CD1c-positive myeloid dendritic cell (primary cell): ENCODE measurements at regions not wholly inside any gene's neighbourhood (a gene's known extent, or its start where the extent isn't known, plus 50 kb on each side); places are given as distances from the start of the nearest gene placed in this dataset.
"Not testable (repeated sequence)": the region's sequence is repeated elsewhere in the genome, so short reads cannot be mapped to it uniquely, and the experiment has no call there.

Source experiments
- DNase-seq: peaks from one replicate; pipeline ENCODE4 v3.0.0-alpha.2; 2016; ENCODE audit errors: extremely low spot score

DNA sequence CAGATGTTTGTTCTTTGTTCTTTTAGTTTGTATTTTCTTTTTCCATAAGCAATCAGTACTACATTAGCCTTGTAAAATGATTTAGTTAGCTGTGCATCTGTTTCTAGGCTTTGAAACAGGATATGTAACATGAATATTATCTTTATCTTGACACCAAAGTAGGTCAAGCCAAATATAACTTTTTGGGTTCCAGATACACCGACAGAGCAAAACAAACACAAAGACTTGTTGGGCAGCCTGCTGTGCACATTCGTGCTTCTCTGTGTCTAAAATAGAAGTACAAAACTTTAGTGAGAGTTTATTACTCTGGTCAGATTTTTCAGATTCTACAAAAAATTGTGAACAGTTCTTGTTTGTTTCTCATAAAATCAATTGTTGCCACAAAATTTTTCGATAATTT is 1059.3 kb upstream of the GYPC start:
- DNase-seq = no peak

DNA sequence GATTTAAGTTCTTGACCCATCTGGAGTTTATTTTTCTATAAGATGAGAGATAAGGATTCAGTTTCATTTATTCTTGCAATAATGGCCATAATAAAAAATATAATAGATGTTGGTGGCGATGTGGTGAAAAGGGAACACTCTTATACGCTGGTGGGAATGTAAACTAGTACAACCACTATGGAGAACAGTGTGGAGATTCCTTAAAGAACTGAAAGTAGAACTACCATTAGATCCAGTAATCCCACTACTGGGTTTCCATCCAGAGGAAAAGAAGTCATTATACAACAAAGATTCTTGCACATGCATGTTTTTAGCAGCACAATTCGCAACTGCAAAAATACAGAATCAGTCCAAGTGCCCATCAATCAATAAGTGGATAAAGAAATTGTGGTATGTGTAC is 1040.5 kb upstream of the GYPC start:
- no peak for DNase-seq

DNA sequence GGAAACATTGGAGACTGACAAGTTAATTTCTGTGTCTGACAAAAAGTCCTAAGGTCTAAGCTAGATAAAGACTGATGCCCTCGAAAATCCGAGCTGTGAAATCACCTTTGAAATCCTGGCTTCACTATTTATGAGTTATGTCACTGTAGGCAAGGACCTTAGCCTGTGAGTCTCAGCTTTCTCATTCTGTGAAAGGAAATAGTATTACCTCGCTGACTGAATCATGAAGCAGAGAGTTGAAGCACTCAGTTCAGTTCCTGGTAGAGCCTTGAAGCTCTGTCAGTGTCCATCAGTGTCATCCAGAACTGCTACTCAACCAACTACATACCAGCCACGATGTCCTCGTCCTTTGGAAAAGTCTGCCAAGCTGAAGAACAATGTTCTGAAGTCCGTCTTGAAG is 1025.6 kb upstream of the GYPC start:
- DNase-seq = no peak

DNA sequence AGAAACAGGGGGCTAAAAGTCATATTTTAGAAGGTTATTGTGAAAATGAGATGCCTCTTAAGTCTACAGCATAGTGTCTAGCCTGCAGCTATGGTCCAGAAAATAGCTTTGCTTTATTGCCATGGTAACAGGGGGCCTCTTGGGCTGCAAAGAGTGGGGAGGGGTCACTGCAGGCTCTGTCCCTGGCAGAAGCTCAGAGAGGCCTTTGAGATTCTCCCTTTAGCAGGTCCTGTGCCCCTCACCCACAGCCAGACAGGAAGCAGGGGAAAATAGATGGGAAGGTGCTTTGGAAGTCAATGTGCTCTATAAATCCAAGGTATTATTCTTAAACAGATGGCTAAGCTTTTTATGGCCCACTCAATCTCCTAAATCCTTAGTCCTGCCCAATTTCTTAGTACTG is 1021.3 kb upstream of the GYPC start:
- no peak for DNase-seq

DNA sequence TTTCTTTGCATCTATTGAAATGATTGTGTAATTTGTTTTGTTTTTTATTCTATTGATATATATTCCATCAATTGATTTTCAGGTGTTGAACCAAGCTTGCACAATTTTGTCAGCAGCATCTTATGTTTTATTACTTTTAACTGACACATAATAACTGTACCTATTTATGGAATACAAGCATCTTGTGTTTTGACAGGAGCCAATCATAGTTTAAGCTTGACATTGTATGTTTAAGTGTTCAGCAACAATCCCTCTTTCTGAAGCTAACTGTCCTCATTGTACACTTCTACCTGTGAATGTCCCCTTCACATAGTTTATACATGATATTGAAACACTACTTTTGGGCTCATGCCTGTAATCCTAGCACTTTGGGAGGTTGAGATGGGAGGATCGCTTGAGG is 1017.6 kb upstream of the GYPC start:
- DNase-seq = no peak

DNA sequence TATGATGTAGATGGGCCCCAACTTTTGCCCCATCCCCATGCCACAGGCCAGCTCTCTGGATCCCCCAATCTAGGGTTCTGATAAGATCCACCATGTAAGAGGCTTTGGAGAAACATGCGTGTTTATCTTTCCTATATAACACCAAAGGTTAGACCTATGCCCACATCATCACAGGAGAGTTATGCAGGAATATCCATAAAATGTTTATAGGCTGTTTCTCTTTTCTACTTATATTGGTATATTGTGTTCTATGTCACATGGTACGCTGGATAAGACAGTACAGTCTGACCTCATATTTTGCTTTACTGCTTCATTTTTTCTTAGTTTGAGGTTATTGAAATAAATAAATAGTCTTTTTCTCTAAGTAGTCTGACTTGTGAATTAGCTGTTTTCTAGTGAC is 1013.9 kb upstream of the GYPC start:
- no peak for DNase-seq

DNA sequence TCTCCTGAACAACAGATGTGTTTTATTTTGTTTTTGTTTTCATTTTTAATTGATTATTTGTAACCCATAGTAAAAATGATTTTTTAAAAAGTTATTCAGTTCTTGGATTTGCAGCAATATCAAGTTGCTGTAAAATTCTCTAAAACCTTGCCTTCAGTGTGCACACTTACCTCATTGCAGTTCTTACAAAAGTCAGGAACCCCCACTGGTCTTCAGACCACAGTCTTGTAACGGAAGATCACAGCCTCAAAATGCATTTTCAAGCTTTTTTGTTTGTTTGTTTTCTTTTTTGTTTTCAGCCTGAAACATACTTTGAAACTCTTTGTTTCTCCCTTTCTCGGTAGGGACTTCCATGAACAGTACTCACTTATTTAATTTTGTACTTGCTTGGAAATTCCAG is 1012.8 kb upstream of the GYPC start:
- DNase-seq = no peak

DNA sequence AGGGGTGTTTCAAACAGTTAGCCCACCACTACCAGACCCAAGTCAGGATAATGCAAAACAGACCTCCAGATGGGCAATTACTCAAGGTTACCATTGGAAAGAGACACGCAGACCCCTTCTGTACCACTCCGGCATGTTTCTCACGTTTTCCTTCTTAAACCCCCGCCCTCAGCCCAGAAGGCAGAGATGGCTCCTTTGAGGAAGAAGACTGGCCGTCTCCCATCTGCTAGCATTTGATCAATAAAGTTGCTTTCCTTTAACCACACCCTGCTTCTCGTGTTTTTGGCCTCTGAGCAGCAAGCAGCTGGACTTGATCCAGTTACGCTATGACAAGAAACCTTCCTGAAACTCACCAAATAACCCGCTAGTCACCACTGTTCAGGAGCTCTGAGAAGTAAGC is 1012.4 kb upstream of the GYPC start:
- DNase-seq = no peak

DNA sequence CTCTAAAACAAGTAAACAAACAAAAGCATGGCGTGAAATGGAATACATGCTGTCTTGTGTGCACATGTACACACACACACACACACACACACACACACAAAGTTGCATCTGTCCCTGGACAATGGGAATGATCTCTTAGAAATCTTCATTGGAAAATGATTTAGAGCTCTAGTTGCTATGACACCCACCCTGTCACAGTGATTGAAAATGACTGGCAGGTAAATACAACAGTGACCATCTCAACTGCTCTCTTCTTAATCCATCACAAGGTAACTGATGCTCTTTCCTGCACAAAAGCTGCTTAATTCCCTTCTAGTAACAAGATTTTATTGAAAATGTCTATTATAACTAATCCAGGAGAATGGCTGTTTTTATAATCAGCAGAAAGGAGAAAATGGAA is 1011.7 kb upstream of the GYPC start:
- no peak for DNase-seq

DNA sequence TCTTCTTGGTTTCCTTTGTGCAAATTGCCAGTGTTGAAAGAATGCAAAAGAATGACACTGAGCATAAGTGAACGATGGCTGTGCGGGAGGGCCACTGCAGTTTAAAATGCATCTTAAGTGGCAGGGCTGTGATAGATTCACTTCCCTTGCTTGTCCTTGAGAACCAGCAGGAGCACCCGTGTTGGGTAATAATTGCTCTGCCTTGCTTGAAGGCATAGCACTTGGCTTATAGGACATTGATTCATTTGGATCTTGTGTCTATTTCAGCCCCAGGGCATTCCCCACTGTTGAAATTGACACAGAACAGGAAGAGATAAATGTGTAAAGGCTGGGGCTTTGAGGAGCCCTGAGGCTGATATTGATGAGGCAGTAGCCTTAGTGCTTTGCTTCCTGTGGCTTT is 1003.7 kb upstream of the GYPC start:
- DNase-seq = no peak

DNA sequence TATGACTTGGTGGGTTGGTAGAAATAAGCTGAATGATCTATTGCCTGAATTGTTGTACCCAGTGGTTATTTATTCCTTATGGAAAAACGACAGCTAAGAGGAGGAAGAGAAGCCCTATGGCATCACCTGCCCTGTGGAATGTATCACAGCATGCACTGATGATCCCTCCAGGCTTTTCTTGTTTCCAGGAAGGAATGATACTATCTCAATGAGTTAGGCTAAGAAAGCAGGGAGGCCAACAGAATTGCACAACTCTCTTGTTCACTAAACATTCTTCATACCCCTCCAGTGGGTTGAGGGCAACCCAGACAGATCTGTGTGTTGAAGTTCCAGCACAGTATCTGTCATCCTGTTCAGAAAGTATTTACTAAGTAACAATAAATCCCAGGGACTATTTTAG is 1001.7 kb upstream of the GYPC start:
- no peak for DNase-seq

DNA sequence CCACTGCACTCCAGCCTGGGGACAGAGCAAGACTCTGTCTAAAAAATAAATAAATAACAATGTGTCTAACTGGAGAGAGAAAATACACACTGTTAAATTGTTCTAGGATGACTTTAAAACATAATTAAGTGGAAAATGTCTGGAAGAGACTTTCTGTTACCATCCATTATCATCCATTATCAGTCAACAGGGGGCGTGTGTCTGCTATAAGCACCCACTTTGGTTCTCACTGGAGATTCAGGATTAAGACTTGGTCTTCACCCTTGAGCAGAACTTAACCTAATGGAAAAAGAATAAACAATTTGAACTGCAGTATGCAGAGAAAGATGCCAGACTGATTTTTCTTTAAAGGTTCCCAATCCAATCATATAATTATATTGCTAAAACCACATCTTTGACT is 999.8 kb upstream of the GYPC start:
- no peak for DNase-seq

DNA sequence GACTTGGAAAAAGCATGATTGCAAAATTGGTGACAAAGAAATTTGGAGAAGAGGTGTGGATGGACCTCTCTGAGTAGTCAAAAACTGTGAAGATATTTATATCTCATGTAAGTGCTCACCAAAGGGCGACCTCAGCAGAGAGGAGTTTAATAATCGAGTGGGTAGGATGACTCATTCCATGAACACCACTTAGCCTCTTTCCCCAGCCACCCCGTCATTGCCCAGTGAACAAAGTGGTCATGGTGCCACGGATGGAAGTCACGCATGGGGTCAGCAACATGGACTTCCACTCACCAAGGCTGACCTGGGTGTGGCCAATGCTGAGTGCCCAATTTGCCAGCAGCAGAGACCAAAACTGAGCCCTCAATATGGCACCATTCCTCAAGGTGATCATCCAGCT is 997.4 kb upstream of the GYPC start:
- DNase-seq = no peak

DNA sequence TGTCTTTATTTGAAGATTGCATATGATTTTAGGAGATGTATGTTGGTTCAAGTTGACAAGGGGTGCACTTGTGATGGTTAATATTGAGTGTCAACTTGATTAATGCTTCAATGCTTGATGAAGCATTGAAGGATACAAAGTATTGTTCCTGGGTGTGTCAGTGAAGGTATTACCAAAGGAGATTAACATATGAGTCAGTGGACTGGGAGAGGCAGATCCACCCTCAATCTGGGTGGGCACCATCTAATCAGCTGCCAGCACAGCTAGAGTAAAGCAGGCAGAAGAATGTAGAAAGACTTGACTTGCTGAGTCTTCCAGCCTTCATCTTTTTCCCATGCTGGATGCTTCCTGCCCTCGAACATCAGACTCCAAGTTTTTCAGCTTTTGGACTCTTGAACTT is 995.6 kb upstream of the GYPC start:
- not testable (repeated sequence) for DNase-seq

DNA sequence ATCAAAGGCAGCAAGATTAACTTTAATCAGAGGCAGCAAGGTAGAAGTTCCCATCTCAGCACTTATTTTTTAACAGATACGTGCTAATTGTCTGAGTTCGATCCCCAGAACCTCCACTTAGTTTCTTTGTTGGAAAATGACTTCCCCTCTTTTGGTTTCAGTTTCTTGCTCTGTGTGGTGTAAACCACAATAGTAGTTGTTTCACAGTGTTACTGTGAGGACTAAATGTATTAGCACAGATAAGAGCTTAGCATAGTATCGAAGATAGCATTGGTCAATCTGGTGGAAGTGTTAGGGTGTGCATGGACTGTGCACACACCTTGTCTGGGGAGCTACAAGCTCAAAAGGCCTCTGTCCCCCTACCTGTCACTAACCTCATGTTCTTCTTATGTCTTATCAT is 988.3 kb upstream of the GYPC start:
- no peak for DNase-seq

DNA sequence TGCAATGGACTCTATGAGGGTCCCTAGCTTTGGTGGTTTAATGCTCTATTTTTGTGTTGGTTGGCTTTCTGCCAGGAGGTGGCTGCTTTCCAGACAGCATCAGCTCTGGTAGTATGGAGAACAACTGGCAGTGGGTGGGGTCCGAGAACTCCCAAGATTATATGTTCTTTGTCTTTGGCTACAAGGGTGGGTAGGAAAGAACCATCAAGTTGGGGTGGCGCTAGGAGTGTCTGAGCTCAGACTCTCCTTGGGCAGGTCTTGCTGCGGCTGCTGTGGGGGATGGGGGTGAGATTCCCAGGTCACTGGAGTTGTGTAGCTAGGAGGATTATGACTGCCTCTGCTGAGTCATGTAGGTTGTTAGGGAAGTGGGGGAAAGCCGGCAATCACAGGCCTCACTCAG is 976.1 kb upstream of the GYPC start:
- no peak for DNase-seq

DNA sequence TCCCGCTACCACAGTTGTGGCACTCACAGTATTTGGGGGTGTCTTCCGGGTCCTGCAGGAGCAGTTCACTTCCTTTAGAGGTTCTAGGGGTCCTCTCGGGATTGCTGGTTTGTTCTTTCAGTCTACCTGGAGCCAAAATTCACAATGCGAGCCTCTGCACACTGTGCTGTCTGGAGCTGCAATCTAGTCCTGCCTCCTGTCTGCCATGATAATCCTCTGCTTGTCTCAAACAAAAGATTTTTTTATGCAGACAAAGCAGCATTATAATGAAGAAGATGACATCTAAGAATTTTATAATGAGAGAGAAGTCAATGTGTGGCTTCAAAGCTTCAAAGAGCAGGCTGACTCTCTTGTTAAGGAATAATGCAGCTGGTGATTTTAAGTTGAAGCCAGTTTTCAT is 975.1 kb upstream of the GYPC start:
- no peak for DNase-seq

DNA sequence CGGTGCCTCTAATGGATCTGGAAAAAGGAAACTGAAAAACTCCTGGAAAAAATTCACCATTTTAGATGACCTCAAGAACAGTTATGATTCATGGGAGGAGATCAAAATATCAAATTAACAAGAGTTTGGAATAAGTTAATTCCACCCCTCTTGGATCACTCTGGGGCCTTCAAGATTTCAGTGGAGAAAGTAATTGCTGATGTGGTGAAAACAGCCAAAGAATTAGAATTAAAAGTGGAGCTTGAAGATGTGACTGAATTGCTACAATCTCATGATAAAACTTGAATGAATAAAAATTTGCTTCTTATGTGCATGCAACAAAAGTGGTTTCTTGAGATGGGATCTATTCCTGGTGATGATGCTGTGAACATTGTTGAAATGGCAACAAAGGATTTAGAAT is 974.4 kb upstream of the GYPC start:
- no peak for DNase-seq

DNA sequence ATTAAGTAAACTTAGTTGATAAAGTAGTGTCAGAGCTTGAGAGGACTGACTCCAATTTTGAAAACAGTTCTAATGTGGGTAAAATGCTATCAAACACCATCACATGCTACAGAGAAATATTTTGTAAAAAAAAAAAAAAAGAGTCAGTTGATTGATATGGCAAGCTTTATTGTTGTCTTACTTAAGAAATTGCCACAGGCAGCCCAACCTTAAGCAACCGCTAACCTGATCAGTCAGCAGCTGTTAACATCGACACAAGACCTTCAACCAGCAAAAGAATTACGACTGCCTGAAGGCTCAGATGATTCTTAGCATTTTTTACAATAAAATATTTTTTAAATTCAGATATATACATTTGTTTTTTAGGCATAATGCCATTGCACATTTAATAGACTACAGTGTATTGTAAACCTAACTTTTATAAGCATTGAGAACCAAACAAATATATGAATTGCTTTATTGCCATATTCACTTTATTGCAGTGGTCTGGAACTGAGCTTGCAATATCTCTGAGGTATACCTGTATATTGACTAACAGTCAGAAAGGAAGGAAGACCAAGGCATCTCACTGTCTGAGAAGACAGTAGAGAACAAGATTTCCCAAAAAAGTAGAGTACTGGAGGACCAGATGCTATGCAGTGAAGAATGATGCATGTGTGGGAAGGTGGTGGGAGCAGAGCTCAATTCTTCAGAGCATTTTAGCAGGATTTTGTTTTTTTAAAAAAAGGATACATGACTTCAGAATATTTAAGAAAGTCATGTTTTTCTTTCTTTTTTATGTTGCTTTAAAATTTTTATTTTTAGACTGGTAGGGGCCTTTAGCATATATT is 973.8 kb upstream of the GYPC start:
- DNase-seq = no peak

DNA sequence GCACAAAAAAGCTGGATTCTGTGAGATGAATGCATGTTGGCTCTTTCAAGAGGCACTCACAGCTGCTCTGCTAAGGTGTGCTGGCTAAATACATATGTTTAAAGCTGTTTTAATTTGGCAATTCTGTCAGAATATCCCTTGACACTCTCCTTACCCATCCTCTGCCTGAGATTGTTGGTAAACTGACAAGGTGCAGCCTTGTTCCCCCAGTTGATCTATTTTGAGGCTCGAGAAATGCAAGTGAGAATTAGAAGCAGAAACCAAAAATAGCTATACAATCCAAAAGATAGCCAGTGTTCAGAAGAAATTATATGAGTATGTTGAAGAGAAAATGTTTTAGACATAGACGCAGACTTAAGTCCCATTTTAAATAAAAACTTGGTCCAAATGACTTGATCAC is 971.7 kb upstream of the GYPC start:
- DNase-seq = no peak

DNA sequence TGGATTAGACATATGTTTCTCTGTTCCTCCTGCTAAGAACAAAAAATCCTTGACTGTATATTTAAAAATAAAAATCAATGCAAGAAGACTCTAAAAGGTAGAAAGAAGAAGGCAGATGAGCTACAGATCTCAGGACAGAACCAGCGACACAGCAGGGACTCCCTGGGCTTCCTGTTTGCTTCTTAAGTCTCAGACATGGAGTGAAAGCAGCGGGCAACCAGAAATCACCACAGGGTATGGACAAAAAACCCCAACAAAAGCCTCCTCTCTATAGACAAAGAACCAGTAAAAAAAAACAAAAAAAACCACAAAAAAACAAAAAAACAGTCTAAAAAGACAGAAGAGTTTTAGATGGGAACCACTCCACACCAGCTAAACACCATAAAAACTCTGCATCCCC is 971.0 kb upstream of the GYPC start:
- DNase-seq = no peak

DNA sequence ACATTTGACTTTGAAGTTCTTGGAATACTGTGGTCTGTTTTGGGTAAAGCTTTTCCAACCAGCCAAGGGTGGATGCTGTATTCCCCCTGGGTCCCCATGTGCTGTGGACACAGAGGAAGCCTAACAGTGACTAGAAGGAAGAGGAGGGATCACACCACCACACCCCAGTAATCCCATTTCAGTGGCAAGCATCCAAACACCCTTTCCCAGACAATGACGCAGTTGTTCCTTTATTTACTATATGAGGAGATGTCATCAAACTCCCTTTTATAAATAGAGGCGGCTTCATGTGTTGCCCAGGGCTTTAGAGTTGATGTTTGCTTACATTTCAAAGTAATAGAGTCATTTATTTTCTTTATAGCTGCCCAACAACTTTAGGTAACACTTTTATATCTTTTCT is 959.4 kb upstream of the GYPC start:
- no peak for DNase-seq

DNA sequence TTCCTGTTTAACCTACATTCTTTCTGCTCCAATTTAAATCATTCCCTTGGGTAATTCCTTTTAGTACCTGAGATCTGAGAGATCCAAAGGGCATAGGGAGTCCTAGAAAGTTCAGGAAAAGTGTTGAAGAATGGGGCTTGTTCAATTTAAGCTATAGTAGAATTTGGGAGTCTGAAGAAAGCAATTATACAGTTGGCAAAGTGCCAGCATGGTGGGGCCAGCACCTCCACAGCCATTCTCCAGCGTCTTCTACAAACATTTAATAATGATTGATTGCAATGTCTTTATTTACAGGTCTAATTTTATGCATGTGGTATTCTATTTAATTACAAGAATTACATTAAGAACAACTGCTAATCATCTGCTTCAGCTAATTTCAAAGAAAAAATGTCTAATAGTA is 957.7 kb upstream of the GYPC start:
- no peak for DNase-seq

DNA sequence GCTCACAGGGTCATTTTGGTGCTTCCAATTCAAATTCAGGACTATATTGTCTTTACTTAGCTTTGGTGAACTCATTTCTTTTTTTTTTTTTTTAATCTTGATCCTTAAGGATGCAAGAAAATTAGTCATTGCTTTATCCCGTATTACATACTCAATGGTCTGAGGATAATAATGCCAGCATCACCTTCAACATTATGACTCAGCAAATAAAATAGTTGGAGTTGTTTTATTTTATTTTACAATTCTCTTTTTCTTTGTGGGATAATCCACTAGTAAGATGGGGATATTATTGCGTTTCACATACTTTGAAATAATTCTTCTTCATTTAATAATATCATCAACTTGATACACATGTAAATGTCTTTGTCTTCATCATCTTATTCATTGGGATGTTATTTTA is 954.9 kb upstream of the GYPC start:
- DNase-seq = no peak
